A673 (cell line): ENCODE measurements at regions not wholly inside any gene's neighbourhood (a gene's known extent, or its start where the extent isn't known, plus 50 kb on each side); places are given as distances from the start of the nearest gene placed in this dataset.

Experiments used
- BruUV-seq: library from RNA; stranded (reverse); fragments of 400-500 nt; replicated peaks from 2 replicates; lab custom pipeline; 2021; lab: Mats Ljungman, UMichigan
- CTCF ChIA-PET: fragments of 300-600 bp; sonication (Branson Sonifier 250); formaldehyde crosslinking; loops from one replicate; lab custom pipeline; 2022; ENCODE audit warnings: antibody characterized with exemption; lab: Charles Lee
- POLR2A ChIA-PET: fragments of 300-600 bp; sonication (Branson Sonifier 250); formaldehyde crosslinking; loops from one replicate; lab custom pipeline; 2022; ENCODE audit warnings: antibody characterized with exemption; ENCODE audit not compliant: low non-redundant PET; lab: Charles Lee
- DNase-seq: peaks from one replicate; pipeline ENCODE4 v3.0.0-alpha.2; 2015; ENCODE audit warnings: low spot score
- H3K27ac ChIP-seq: fragments of 200-600 bp; sonication (generic); 2 replicates; pipeline ENCODE4 v1.5.1; 2016; ENCODE audit warnings: mixed run types, low read depth, mild to moderate bottlenecking, mixed read lengths, antibody characterized with exemption, low read length; ENCODE audit not compliant: poor library complexity, severe bottlenecking
- H3K27me3 ChIP-seq: fragments of 200-600 bp; sonication (generic); replicated peaks from 2 replicates; pipeline ENCODE4 v1.6.1; 2017; ENCODE audit warnings: mixed run types, low read depth, mild to moderate bottlenecking, mixed read lengths, antibody characterized with exemption, low read length; ENCODE audit not compliant: insufficient read depth, poor library complexity
- H3K36me3 ChIP-seq: fragments of 200-600 bp; sonication (generic); 2 replicates; pipeline ENCODE4 v1.6.1; 2016; ENCODE audit warnings: mixed run types, mild to moderate bottlenecking, mixed read lengths, antibody characterized with exemption, low read length; ENCODE audit not compliant: insufficient read depth, poor library complexity, severe bottlenecking
- H3K4me1 ChIP-seq: fragments of 200-600 bp; sonication (generic); 2 replicates; pipeline ENCODE4 v1.6.1; 2017; ENCODE audit warnings: mixed run types, mild to moderate bottlenecking, mixed read lengths, antibody characterized with exemption, low read length; ENCODE audit not compliant: insufficient read depth, poor library complexity, severe bottlenecking
- H3K4me3 ChIP-seq: fragments of 200-600 bp; sonication (generic); 2 replicates; pipeline ENCODE4 v1.5.1; 2016; ENCODE audit warnings: low read depth, mixed run types, mild to moderate bottlenecking, mixed read lengths, low read length; ENCODE audit not compliant: poor library complexity, severe bottlenecking
- H3K9me3 ChIP-seq: fragments of 200-600 bp; sonication (generic); 2 replicates; pipeline ENCODE4 v1.6.1; 2016; ENCODE audit warnings: mixed run types, low read depth, mild to moderate bottlenecking, mixed read lengths, antibody characterized with exemption, low read length; ENCODE audit not compliant: poor library complexity, severe bottlenecking
- CTCF ChIP-seq: fragments of 300-800, 200-600 bp; sonication (generic); conservative IDR thresholded peaks from 2 replicates; pipeline ENCODE4 v1.5.1; 2017; ENCODE audit warnings: low read depth, mild to moderate bottlenecking, antibody characterized with exemption, low read length, moderate library complexity, mixed read lengths
- EZH2 ChIP-seq: fragments of 200-600 bp; sonication (generic); IDR thresholded peaks from 2 replicates; pipeline ENCODE4 v1.6.1; 2017; ENCODE audit warnings: borderline replicate concordance, low read depth, mild to moderate bottlenecking, mixed read lengths, antibody characterized with exemption, low read length; ENCODE audit not compliant: poor library complexity, severe bottlenecking
- intact Hi-C: fragments of 100-400 bp; cut with micrococcal nuclease; formaldehyde crosslinking; loops from one replicate; pipeline ENCODE4 v1.10.0; 2022; ENCODE audit not compliant: unreplicated experiment

GRCh38 chr4:89537281-89537680 is 229.7 kb upstream of the GPRIN3 start:
- ChIA-PET POLR2A (no interaction called here), CTCF (no interaction called here)
- no peak overlapping the region for H3K27ac ChIP-seq
- no peaks in the 10 kb centered on the region for H3K27me3 ChIP-seq
- H3K9me3 ChIP-seq: no peaks in the 10 kb centered on the region
- H3K4me1 ChIP-seq: peaks cover 7% of the 10 kb centered on the region
- no peak overlapping the region for H3K4me3 ChIP-seq
- intact Hi-C loops: no loop called here
- DNase-seq: no peak
- TF ChIP-seq EZH2: no peak
- no peak for TF ChIP-seq CTCF
- no TSS peak for BruUV-seq
- no peaks in the 10 kb centered on the region for H3K36me3 ChIP-seq

- intact Hi-C loops: no loop called here
- BruUV-seq: no TSS peak
- no peak overlapping the region for H3K4me3 ChIP-seq
- no peaks in the 10 kb centered on the region for H3K36me3 ChIP-seq
- no peak for TF ChIP-seq EZH2
- TF ChIP-seq CTCF: no peak
- H3K9me3 ChIP-seq: no peaks in the 10 kb centered on the region
- ChIA-PET POLR2A (no interaction called here), CTCF (no interaction called here)
- no peak for DNase-seq
- H3K27ac ChIP-seq: no peak overlapping the region
- peaks cover 4% of the 10 kb centered on the region for H3K4me1 ChIP-seq
- no peaks in the 10 kb centered on the region for H3K27me3 ChIP-seq
Measured at GRCh38 chr4:89535251-89535650, 227.7 kb upstream of the GPRIN3 start.

DNA sequence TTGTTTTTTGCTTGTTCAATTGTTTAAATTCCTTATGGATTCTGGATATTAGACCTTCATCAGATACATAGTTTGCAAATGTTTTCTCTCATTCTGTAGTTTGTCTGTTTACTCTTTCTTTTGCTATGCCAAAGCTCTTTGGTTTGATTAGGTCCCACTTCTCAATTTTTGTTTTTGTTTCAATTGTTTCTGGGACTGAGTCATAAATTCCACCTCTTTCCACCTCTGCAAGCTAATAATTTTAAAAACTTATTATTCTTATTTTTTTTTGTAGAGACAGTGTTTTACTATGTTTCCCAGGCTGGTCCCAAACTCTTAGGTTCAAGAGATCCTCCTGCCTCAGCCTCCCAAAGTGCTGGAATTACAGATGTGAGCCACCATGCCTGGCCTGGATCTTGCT is 226.8 kb upstream of the GPRIN3 start:
- Histone ChIP-seq H3K27me3 (no peaks in the 10 kb centered on the region), H3K4me3 (no peak overlapping the region), H3K27ac (no peak overlapping the region), H3K36me3 (no peaks in the 10 kb centered on the region), H3K9me3 (no peaks in the 10 kb centered on the region), H3K4me1 (no peaks in the 10 kb centered on the region)
- BruUV-seq: no TSS peak
- TF ChIP-seq EZH2 (no peak), CTCF (no peak)
- intact Hi-C loops: no loop called here
- ChIA-PET POLR2A (no interaction called here), CTCF (no interaction called here)
- no peak for DNase-seq
